ENCODE measurements at regions not wholly inside any gene's neighbourhood (a gene's known extent, or its start where the extent isn't known, plus 50 kb on each side); places are given as distances from the start of the nearest gene placed in this dataset.

- TF ChIP-seq REST (IDR thresholded peaks at IDR 0.05; ENCODE audit: low read depth, low read length) (no peak), EP300 (IDR thresholded peaks at IDR 0.05; ENCODE audit: borderline replicate concordance in 1 of 2, low read depth in 1 of 2, low read length in 1 of 2) (no peak), EZH2phosphoT487 (IDR thresholded peaks at IDR 0.05; ENCODE audit: borderline replicate concordance, low read depth) (no peak), SIN3A (IDR thresholded peaks at IDR 0.05; ENCODE audit: borderline replicate concordance, low read depth, low read length) (no peak), RCOR1 (IDR thresholded peaks at IDR 0.05; ENCODE audit: low read length) (no peak), GATA2 (CRISPR knock-in tag; IDR thresholded peaks at IDR 0.05) (no peak), NFIC (IDR thresholded peaks at IDR 0.05; ENCODE audit: borderline replicate concordance) (no peak), IRF3 (IDR thresholded peaks at IDR 0.05; ENCODE audit: low read depth, low read length) (no peak), POLR2AphosphoS5 (IDR thresholded peaks at IDR 0.05; ENCODE audit: low read depth, low read length) (no peak), RFX5 (IDR thresholded peaks at IDR 0.05; ENCODE audit: low read length) (no peak), ELF1 (IDR thresholded peaks at IDR 0.05) (no peak), NRF1 (IDR thresholded peaks at IDR 0.05; ENCODE audit: low read depth, low read length) (no peak), USF1 (IDR thresholded peaks at IDR 0.05; ENCODE audit: borderline replicate concordance, low read depth) (no peak), CTCF (IDR thresholded peaks at IDR 0.05) (no peak), MAX (IDR thresholded peaks at IDR 0.05; ENCODE audit: low read depth) (no peak), MEF2A (IDR thresholded peaks at IDR 0.05; ENCODE audit: borderline replicate concordance, low read depth) (no peak), FOXM1 (IDR thresholded peaks at IDR 0.05; ENCODE audit: low read depth) (no peak), RXRA (IDR thresholded peaks at IDR 0.05; ENCODE audit: borderline replicate concordance, low read depth) (no peak), YY1 (IDR thresholded peaks at IDR 0.05; ENCODE audit: low read depth) (no peak), TAF1 (IDR thresholded peaks at IDR 0.05; ENCODE audit: borderline replicate concordance, low read depth, low read length) (no peak)
- no peaks in the 10 kb centered on the region for H3K36me3 ChIP-seq (replicated peaks in 1 of 2; ENCODE audit: control insufficient read depth in 1 of 2, insufficient read depth in 2 of 2, low read length in 1 of 2)
- H3K79me2 ChIP-seq (ENCODE audit: insufficient read depth) = no peaks in the 10 kb centered on the region
- no peaks in the 10 kb centered on the region for H3K27me3 ChIP-seq (ENCODE audit: insufficient read depth)
- H4K20me1 ChIP-seq (ENCODE audit: insufficient read depth) = no peaks in the 10 kb centered on the region
- ChIA-PET POLR2A (no interaction called here), CTCF (no interaction called here)
- no peak overlapping the region for H3K9ac ChIP-seq
- H3K4me3 ChIP-seq (ENCODE audit: low read depth in 2 of 2, low read length in 1 of 2) = no peak overlapping the region
- H3K9me2 ChIP-seq = no peaks in the 10 kb centered on the region
- WGBS (ENCODE audit: low lambda C conversion rate) = 76% methylated on average over 2 of the region's 2 CpGs
- no peak overlapping the region for H2AFZ ChIP-seq (ENCODE audit: low read depth)
- no peak overlapping the region for H3K4me2 ChIP-seq
- H3K4me1 ChIP-seq (ENCODE audit: control insufficient read depth in 1 of 2, insufficient read depth in 2 of 2, low read depth in 1 of 2, low read length in 1 of 2) = no peaks in the 10 kb centered on the region
- DNase-seq = no peak
- no peaks in the 10 kb centered on the region for H3F3A ChIP-seq (replicated peaks; ENCODE audit: insufficient read depth)
- H3K9me3 ChIP-seq = no peaks in the 10 kb centered on the region
- no peak overlapping the region for H3K27ac ChIP-seq (ENCODE audit: low read depth in 2 of 2, low read length in 1 of 2)
Measured at GRCh38 chr2:113829270-113829669, 60.6 kb upstream of the ACTR3 start.
